Stimulated activated memory B cell treated with anti-CD40 and anti-IgM and Interleukin-4, amounts not matched to agents 10 μg/mL and 1 μg/mL and 100 μg/mL, for 72 hours (primary cell): ENCODE measurements at regions not wholly inside any gene's neighbourhood (a gene's known extent, or its start where the extent isn't known, plus 50 kb on each side); places are given as distances from the start of the nearest gene placed in this dataset.
A peak's percentile ranks its signal among the peaks of the same experiment; 100 is the strongest.
"Not testable (repeated sequence)": the region's sequence is repeated elsewhere in the genome, so short reads cannot be mapped to it uniquely, and the experiment has no call there.

Experiments
- ATAC-seq: fragments of 150-1000 bp; cut with Tn5 transposase; 2 replicates; pipeline ENCODE4 v1.10.0; 2021
- H3K27ac Mint-ChIP-seq: one replicate; pipeline ENCODE4 v1.8.0; 2022; ENCODE audit warnings: mild to moderate bottlenecking, mixed read lengths
- H3K27me3 Mint-ChIP-seq: one replicate; pipeline ENCODE4 v1.8.0; 2022; ENCODE audit warnings: mixed read lengths
- H3K36me3 Mint-ChIP-seq: one replicate; pipeline ENCODE4 v1.8.0; 2022; ENCODE audit warnings: mixed read lengths
- H3K4me1 Mint-ChIP-seq: one replicate; pipeline ENCODE4 v1.8.0; 2022; ENCODE audit warnings: mixed read lengths
- H3K4me3 Mint-ChIP-seq: one replicate; pipeline ENCODE4 v1.8.0; 2022; ENCODE audit warnings: mild to moderate bottlenecking, moderate library complexity, mixed read lengths
- H3K9me3 Mint-ChIP-seq: one replicate; pipeline ENCODE4 v1.8.0; 2022; ENCODE audit warnings: mixed read lengths

- Mint-ChIP-seq H3K4me1 (no peaks in the 10 kb centered on the region), H3K4me3 (no peak overlapping the region), H3K27me3 (no peaks in the 10 kb centered on the region), H3K27ac (no peak overlapping the region), H3K9me3 (no peaks in the 10 kb centered on the region), H3K36me3 (no peaks in the 10 kb centered on the region)
- peak; percentile 24 for ATAC-seq
These were observed 1139.1 kb upstream of the TMEM132C start for GRCh38 chr12:127127897-127128296.

- Mint-ChIP-seq H3K27me3 (no peaks in the 10 kb centered on the region), H3K27ac (no peak overlapping the region), H3K4me1 (no peaks in the 10 kb centered on the region), H3K9me3 (peaks cover 6% of the 10 kb centered on the region), H3K36me3 (no peaks in the 10 kb centered on the region), H3K4me3 (no peak overlapping the region)
- ATAC-seq: no peak
These were observed 1136.4 kb upstream of the TMEM132C start for GRCh38 chr12:127130506-127131124.

GRCh38 chr12:127133675-127134335 is 1133.2 kb upstream of the TMEM132C start:
- H3K4me3 Mint-ChIP-seq: no peak overlapping the region
- H3K27me3 Mint-ChIP-seq: no peaks in the 10 kb centered on the region
- no peak for ATAC-seq
- H3K4me1 Mint-ChIP-seq: no peaks in the 10 kb centered on the region
- peaks cover 11% of the 10 kb centered on the region for H3K9me3 Mint-ChIP-seq
- no peaks in the 10 kb centered on the region for H3K36me3 Mint-ChIP-seq
- H3K27ac Mint-ChIP-seq: no peak overlapping the region

DNA sequence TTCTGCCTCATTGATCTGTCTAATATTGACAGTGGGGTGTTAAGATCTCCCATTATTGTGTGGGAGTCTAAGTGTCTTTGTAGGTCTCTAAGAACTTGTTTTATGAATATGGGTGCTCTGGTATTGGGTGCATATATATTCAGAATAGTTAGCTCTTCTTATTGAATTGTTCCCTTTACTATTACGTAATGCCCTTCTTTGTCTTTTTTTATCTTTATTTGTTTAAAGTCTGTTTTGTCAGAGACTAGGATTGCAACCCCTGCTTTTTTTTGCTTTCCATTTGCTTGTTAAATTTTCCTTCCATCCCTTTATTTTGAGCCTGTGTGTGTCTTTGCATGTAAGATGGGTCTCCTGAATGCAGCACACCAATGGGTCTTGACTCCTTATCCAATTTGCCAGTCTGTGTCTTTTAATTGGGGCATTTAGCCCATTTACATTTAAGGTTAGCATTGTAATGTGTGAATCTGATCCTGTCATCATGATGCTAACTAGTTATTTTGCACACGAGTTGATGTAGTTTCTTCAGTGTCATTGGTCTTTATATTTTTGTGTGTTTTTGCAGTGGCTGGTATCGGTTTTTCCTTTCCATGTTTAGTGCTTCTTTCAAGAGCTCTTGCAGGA is 1126.0 kb upstream of the TMEM132C start:
- not testable (repeated sequence) for H3K27me3 Mint-ChIP-seq, H3K36me3 Mint-ChIP-seq, H3K4me3 Mint-ChIP-seq, H3K27ac Mint-ChIP-seq, ATAC-seq, H3K4me1 Mint-ChIP-seq
- peaks cover 11% of the 10 kb centered on the region for H3K9me3 Mint-ChIP-seq

DNA sequence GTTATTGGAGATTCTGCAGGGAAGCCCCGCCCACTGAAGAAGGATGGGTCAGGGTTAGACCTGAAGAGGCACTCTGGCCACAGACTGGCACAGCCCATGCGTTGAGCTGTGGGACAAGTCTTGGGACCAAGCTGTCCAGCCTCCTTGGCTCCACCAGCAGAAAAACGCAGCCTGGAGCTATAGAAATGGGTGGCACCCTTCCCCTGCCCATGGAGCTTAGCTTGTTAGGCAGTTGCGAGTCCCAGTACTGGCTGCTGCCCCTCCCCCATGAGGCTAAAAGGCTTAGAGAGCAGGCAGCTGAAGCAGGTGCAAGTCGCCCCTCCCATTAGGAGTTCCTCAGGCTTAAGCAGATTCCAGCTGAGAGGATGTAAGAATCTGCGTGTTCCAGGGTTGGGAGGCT is 1124.0 kb upstream of the TMEM132C start:
- no peak for ATAC-seq
- Mint-ChIP-seq H3K27ac (no peak overlapping the region), H3K27me3 (peaks cover 10% of the 10 kb centered on the region), H3K9me3 (peaks cover 7% of the 10 kb centered on the region), H3K4me3 (no peak overlapping the region), H3K36me3 (no peaks in the 10 kb centered on the region), H3K4me1 (no peaks in the 10 kb centered on the region)

GRCh38 chr12:127144770-127145169 is 1122.2 kb upstream of the TMEM132C start:
- ATAC-seq: no peak
- H3K36me3 Mint-ChIP-seq: no peaks in the 10 kb centered on the region
- peaks cover 10% of the 10 kb centered on the region for H3K27me3 Mint-ChIP-seq
- peaks cover 7% of the 10 kb centered on the region for H3K9me3 Mint-ChIP-seq
- no peaks in the 10 kb centered on the region for H3K4me1 Mint-ChIP-seq
- no peak overlapping the region for H3K27ac Mint-ChIP-seq
- no peak overlapping the region for H3K4me3 Mint-ChIP-seq

DNA sequence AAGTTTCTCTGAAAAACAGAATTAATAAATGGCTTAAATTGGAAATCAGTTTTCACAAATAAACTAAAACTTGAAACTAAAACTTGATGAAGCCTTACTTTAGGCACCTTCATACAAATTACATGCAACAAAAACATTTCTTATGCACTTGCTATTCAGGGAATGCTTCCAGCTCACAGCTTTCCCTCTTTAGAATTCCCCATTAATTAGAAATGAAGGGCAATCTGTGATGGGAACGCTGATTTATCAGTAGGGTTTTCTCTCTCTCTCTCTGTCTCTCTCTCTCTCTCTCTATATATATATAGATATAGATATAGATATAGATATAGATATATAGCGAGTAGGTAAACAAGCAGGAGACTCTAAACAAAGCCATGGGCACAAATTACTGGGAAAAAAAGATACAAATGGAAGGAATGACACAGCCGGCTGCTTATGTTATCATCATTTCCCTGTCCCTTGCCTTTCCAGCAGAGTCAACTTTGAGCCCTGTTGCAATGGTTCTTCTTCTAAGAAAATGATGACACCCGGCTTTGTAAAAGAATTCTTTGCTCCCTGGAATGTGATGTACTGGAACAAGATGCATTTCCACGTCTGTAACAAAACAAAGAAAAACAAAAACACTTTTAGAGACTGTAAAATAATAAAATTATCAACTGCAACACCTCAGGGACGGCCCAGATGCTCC is 1121.6 kb upstream of the TMEM132C start:
- no peak overlapping the region for H3K4me3 Mint-ChIP-seq
- H3K27ac Mint-ChIP-seq: no peak overlapping the region
- ATAC-seq: no peak

DNA sequence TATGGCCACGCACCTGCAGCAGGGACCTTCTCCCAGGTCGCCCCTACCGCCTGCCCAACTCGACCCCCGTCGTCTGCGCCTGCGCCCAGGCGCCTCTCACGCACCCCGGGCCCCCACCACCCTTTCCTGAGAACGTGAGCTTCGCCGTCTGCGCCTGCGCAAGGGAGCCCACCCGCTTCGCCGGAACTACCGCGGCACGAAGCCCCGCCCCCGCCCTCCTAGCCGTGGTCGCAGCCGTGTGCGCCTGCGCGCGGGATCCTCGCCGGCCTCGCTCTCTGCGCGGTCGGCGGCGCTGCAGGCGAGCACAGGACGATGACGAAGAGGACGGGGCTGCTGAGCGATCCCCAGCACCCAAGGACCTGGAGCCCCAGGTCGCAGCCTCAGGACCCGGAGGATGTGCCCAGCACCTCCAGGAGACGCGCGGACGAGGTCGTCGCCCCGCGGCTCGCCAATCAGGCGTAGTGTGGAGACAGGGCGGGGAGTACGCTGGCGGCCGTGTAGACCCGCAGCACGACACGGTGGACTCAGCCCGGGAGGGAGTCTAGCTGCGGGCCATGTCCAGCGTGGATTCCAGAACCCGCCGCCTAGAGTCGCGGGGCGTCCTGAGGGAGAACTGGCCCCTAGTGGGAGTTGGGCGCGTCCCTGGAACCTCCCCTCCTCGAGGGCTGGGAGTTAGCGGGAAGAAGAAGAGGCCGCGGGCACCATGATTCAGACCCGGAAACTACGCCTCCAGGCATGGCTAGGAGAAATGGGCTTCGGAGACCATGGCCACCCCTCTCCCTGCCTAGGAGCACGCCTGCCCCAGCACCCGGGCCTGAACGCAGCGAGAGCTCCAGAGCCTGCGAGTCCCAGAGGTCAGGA is 1120.8 kb upstream of the TMEM132C start:
- Mint-ChIP-seq H3K4me1 (no peaks in the 10 kb centered on the region), H3K9me3 (peaks cover 7% of the 10 kb centered on the region), H3K36me3 (no peaks in the 10 kb centered on the region), H3K27ac (no peak overlapping the region), H3K4me3 (no peak overlapping the region), H3K27me3 (peaks cover 10% of the 10 kb centered on the region)
- no peak for ATAC-seq

More for the DNA sequence above, 1121.6 kb upstream of the TMEM132C start:
- Mint-ChIP-seq H3K9me3 (peaks cover 7% of the 10 kb centered on the region), H3K27me3 (peaks cover 10% of the 10 kb centered on the region), H3K4me1 (no peaks in the 10 kb centered on the region), H3K36me3 (no peaks in the 10 kb centered on the region)

DNA sequence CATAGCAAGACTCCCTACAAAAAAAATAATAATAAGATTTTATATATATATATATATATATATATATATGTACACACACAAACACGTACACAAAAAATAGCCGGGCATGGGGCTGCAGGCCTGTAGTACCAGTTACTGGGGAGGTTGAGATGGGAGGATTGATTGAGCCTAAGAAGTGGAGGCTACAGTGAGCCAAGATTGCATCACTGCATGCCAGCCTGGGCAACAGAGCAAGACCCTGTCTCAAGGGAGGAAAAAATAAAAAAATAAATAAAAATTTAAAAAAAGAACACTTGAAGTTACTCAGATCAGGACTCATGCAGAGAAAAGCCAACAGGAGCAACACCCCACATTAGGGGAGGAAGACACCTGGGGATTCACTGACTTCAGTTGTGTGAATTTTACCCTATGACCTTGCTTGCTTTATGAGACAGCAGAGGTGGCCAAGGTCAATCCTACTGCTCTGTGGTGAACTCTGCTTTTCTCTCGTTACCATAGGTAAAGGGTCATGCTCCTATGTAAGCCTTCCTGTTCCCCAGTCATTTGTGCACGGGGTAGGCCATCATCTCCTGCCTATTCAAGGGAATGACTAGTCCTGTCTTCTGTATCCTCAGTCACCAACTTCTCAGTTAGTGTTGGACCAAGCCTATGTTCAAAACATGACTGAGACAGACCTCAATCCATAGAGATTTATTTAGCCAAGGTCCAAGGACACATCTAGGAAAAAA is 1119.8 kb upstream of the TMEM132C start:
- Mint-ChIP-seq H3K4me1 (no peaks in the 10 kb centered on the region), H3K36me3 (no peaks in the 10 kb centered on the region), H3K4me3 (no peak overlapping the region)

GRCh38 chr12:127147724-127148123 is 1119.2 kb upstream of the TMEM132C start:
- Mint-ChIP-seq H3K4me1 (no peaks in the 10 kb centered on the region), H3K4me3 (no peak overlapping the region), H3K27ac (no peak overlapping the region), H3K9me3 (no peaks in the 10 kb centered on the region), H3K36me3 (no peaks in the 10 kb centered on the region), H3K27me3 (peaks cover 10% of the 10 kb centered on the region)
- ATAC-seq: no peak

More for the DNA sequence above, 1119.8 kb upstream of the TMEM132C start:
- no peak for ATAC-seq
- peaks cover 10% of the 10 kb centered on the region for H3K27me3 Mint-ChIP-seq
- H3K27ac Mint-ChIP-seq: no peak overlapping the region
- peaks cover 3% of the 10 kb centered on the region for H3K9me3 Mint-ChIP-seq

GRCh38 chr12:127148318-127148717 is 1118.7 kb upstream of the TMEM132C start:
- no peak overlapping the region for H3K4me3 Mint-ChIP-seq
- H3K36me3 Mint-ChIP-seq: no peaks in the 10 kb centered on the region
- H3K27ac Mint-ChIP-seq: no peak overlapping the region
- ATAC-seq: no peak
- peaks cover 10% of the 10 kb centered on the region for H3K27me3 Mint-ChIP-seq
- no peaks in the 10 kb centered on the region for H3K9me3 Mint-ChIP-seq
- H3K4me1 Mint-ChIP-seq: no peaks in the 10 kb centered on the region

DNA sequence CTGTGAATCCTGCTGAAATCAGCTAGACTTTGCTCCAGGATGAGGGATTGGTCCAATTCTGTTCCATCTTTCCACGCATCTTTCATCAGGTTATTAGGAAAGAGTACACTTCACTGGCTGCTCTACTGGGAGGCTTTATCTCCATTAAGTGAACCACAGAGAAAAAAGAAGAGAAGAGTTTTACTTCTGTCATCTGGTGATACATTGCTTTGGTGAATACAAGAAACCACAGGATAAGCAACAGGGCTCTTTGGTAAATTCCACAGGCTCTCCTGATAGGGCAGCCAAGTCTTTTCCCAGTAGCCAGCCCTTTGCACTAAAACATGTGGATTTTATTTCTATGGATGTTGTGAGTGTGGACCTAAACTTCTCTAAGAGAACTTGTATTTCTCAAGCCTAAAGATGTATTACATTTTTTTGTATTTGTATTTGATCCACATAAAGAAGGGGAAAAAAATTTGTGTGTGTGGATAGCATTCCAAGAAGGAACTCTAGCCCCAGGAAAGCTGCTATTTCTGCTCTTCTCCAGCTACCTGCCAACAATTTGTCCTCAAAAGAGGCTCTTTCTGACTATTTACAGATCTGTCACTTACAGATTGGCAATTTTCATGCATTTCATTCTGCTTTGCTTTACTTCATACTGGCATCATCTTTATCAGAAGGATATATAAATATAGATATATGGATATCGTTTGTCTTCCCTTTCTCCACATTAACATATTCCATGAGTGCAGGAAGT is 1117.6 kb upstream of the TMEM132C start:
- no peaks in the 10 kb centered on the region for H3K36me3 Mint-ChIP-seq
- H3K27me3 Mint-ChIP-seq: peaks cover 10% of the 10 kb centered on the region
- no peaks in the 10 kb centered on the region for H3K9me3 Mint-ChIP-seq
- no peak overlapping the region for H3K27ac Mint-ChIP-seq
- H3K4me1 Mint-ChIP-seq: no peaks in the 10 kb centered on the region
- ATAC-seq: no peak
- no peak overlapping the region for H3K4me3 Mint-ChIP-seq

GRCh38 chr12:127150028-127150427 is 1116.9 kb upstream of the TMEM132C start:
- Mint-ChIP-seq H3K4me1 (no peaks in the 10 kb centered on the region), H3K27ac (no peak overlapping the region), H3K4me3 (no peak overlapping the region), H3K9me3 (no peaks in the 10 kb centered on the region), H3K36me3 (no peaks in the 10 kb centered on the region), H3K27me3 (peaks cover 10% of the 10 kb centered on the region)
- ATAC-seq: no peak

GRCh38 chr12:127150479-127150878 is 1116.5 kb upstream of the TMEM132C start:
- no peaks in the 10 kb centered on the region for H3K36me3 Mint-ChIP-seq
- no peaks in the 10 kb centered on the region for H3K4me1 Mint-ChIP-seq
- no peak for ATAC-seq
- H3K9me3 Mint-ChIP-seq: no peaks in the 10 kb centered on the region
- no peak overlapping the region for H3K4me3 Mint-ChIP-seq
- peaks cover 10% of the 10 kb centered on the region for H3K27me3 Mint-ChIP-seq
- H3K27ac Mint-ChIP-seq: no peak overlapping the region
